ENCODE measurements at regions not wholly inside any gene's neighbourhood (a gene's known extent, or its start where the extent isn't known, plus 50 kb on each side); places are given as distances from the start of the nearest gene placed in this dataset.
"Not testable (repeated sequence)": the region's sequence is repeated elsewhere in the genome, so short reads cannot be mapped to it uniquely, and the experiment has no call there.

DNA sequence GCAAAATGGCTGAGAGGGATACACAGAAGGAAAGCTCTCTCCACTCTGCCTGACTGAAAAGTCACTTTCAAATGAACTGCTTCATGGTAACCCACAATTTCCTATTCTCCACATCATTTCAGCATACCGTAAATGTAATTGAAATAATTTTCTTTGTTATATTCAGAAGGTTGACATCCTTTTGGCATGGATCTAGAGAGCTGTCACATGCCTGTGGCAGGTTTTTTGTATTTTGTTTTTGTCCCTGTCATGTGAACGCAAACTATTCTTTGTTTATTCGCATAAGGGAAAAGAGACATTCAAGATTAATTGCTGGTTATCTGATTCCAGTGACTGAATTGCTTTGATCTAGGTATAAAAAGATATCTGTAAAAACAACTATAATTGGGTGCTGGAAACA is 1808.1 kb downstream of the NCAM2 start:
- Mint-ChIP-seq H3K36me3 (ENCODE audit: low read depth) (no peaks in the 10 kb centered on the region), H3K4me3 (no peak overlapping the region), H3K27me3 (ENCODE audit: insufficient read depth) (peaks cover 1% of the 10 kb centered on the region; the same call in 1 of the 2 replicates), H3K4me1 (ENCODE audit: low read depth) (no peaks in the 10 kb centered on the region), H3K27ac (no peak overlapping the region), H3K9me3 (peaks cover 18% of the 10 kb centered on the region)
- TF ChIP-seq CTCF (IDR thresholded peaks at IDR 0.05), result no peak
- no peak for DNase-seq

DNA sequence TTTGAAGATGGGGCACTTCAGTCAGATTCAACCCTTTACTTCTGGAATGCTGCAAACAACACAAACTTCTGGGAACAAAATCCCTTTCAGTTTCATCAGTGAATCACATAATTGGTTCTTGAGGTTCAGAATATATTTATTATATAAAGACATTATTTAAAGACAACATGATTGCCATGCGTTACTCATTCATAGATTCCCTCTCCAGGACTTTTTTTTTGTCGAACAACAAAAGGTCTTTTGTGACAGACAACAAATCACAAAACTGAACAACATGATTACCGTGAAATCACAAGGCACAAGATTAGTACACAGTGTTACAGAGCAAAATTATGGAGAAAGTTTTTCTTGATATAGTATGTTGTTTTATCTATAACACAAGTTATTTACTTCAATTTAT is 1815.0 kb downstream of the NCAM2 start:
- Mint-ChIP-seq H3K36me3 (ENCODE audit: low read depth) (no peaks in the 10 kb centered on the region), H3K27me3 (ENCODE audit: insufficient read depth) (peaks cover 1% of the 10 kb centered on the region; the same call in 1 of the 2 replicates), H3K4me1 (ENCODE audit: low read depth) (no peaks in the 10 kb centered on the region), H3K4me3 (no peak overlapping the region), H3K27ac (no peak overlapping the region), H3K9me3 (peaks cover 33% of the 10 kb centered on the region)
- TF ChIP-seq CTCF (IDR thresholded peaks at IDR 0.05), result no peak
- no peak for DNase-seq

DNA sequence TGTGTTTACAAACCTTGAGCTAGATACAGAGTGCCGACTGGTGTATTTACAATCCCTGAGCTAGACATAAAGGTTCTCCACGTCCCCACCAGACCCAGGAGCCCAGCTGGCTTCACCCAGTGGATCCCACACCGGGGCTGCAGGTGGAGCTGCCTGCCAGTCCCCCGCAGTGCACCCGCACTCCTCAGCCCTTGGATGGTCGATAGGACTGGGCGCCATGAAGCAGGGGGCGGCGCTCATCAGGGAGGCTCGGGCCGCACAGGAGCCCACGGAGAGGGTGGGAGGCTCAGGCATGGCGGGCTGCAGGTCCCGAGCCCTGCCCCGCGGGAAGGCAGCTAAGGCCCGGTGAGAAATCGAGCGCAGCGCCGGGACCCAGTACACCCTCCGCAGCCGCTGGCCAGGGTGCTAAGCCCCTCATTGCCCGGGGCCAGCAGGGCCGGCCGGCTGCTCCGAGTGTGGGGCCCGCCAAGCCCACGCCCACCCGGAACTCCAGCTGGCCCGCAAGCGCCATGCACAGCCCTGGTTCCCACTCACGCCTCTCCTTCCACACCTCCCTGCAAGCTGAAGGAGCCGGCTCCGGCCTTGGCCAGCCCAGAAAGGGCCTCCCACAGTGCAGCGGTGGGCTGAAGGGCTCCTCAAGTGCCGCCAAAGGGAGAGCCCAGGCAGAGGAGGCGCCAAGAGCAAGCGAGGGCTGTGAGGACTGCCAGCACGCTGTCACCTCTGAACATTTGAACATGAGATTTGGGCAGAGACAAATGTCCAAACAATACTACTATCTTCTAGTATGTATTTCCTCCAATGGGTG is 1820.7 kb downstream of the NCAM2 start:
- not testable (repeated sequence) for H3K27ac Mint-ChIP-seq; H3K4me3 Mint-ChIP-seq; H3K36me3 Mint-ChIP-seq (ENCODE audit: low read depth); H3K27me3 Mint-ChIP-seq (ENCODE audit: insufficient read depth); H3K4me1 Mint-ChIP-seq (ENCODE audit: low read depth); DNase-seq
- peaks cover 41% of the 10 kb centered on the region for H3K9me3 Mint-ChIP-seq

- H3K4me3 Mint-ChIP-seq, result no peak overlapping the region
- no peaks in the 10 kb centered on the region for H3K27me3 Mint-ChIP-seq (ENCODE audit: insufficient read depth)
- DNase-seq, result no peak
- H3K9me3 Mint-ChIP-seq, result peaks cover 42% of the 10 kb centered on the region
- H3K36me3 Mint-ChIP-seq (ENCODE audit: low read depth), result peaks cover 6% of the 10 kb centered on the region; the same call in 1 of the 2 replicates
- H3K4me1 Mint-ChIP-seq (ENCODE audit: low read depth), result no peaks in the 10 kb centered on the region
- H3K27ac Mint-ChIP-seq, result no peak overlapping the region
- TF ChIP-seq CTCF (IDR thresholded peaks at IDR 0.05), result no peak
These were observed 1829.2 kb downstream of the NCAM2 start for GRCh38 chr21:22827422-22827821.

GRCh38 chr21:22842875-22843274 is 1844.7 kb downstream of the NCAM2 start:
- Mint-ChIP-seq H3K27ac (no peak overlapping the region), H3K36me3 (ENCODE audit: low read depth) (no peaks in the 10 kb centered on the region), H3K27me3 (ENCODE audit: insufficient read depth) (no peaks in the 10 kb centered on the region), H3K9me3 (peaks cover 56% of the 10 kb centered on the region), H3K4me3 (no peak overlapping the region), H3K4me1 (ENCODE audit: low read depth) (no peaks in the 10 kb centered on the region)
- no peak for TF ChIP-seq CTCF (IDR thresholded peaks at IDR 0.05)
- no peak for DNase-seq

- DNase-seq, result no peak
- Mint-ChIP-seq H3K27ac (no peak overlapping the region), H3K4me1 (ENCODE audit: low read depth) (no peaks in the 10 kb centered on the region), H3K36me3 (ENCODE audit: low read depth) (no peaks in the 10 kb centered on the region; the same call in 1 of the 2 replicates), H3K9me3 (peaks cover 35% of the 10 kb centered on the region), H3K4me3 (no peak overlapping the region), H3K27me3 (ENCODE audit: insufficient read depth) (no peaks in the 10 kb centered on the region)
- TF ChIP-seq CTCF (IDR thresholded peaks at IDR 0.05), result no peak
These were observed 1857.4 kb downstream of the NCAM2 start for GRCh38 chr21:22855581-22855980.
